WTC11 (cell line): ENCODE measurements at regions not wholly inside any gene's neighbourhood (a gene's known extent, or its start where the extent isn't known, plus 50 kb on each side); places are given as distances from the start of the nearest gene placed in this dataset.

ENCODE experiments used
- ATAC-seq: fragments of 200-7000 bp; cut with Tn5 transposase; 2 replicates; pipeline ENCODE4 v1.10.0; 2021; ENCODE audit warnings: mild to moderate bottlenecking, moderate library complexity
- CTCF ChIA-PET: fragments of 300-600 bp; sonication (Branson Sonifier 250); formaldehyde crosslinking; loops from one replicate; lab custom pipeline; 2021; ENCODE audit warnings: antibody characterized with exemption; lab: Charles Lee
- POLR2A ChIA-PET: fragments of 350-600 bp; sonication (Branson Sonifier 250); formaldehyde crosslinking; loops from one replicate; lab custom pipeline; 2021; ENCODE audit warnings: antibody characterized with exemption; lab: Charles Lee
- DNase-seq: peaks from one replicate; pipeline ENCODE4 v3.0.0; 2021; ENCODE audit warnings: low spot score
- H3K27ac Mint-ChIP-seq: 2 replicates; pipeline ENCODE4 v1.8.0; 2021; ENCODE audit warnings: mixed read lengths
- H3K27me3 Mint-ChIP-seq: 2 replicates; pipeline ENCODE4 v1.8.0; 2021; ENCODE audit warnings: low read depth, mild to moderate bottlenecking, moderate library complexity, mixed read lengths
- H3K36me3 Mint-ChIP-seq: 2 replicates; pipeline ENCODE4 v1.8.0; 2021; ENCODE audit warnings: mixed read lengths
- H3K4me1 Mint-ChIP-seq: 2 replicates; pipeline ENCODE4 v1.8.0; 2022; ENCODE audit warnings: mixed read lengths
- H3K4me3 Mint-ChIP-seq: 2 replicates; pipeline ENCODE4 v1.8.0; 2021; ENCODE audit warnings: mild to moderate bottlenecking, moderate library complexity, mixed read lengths
- H3K9me3 Mint-ChIP-seq: 2 replicates; pipeline ENCODE4 v1.8.0; 2021; ENCODE audit warnings: mixed read lengths
- ARID4B ChIP-seq: sonication (generic); formaldehyde crosslinking; IDR thresholded peaks from 2 replicates; pipeline ENCODE4 v1.8.0; 2023; ENCODE audit warnings: missing genetic modification reagents, mild to moderate bottlenecking, borderline replicate concordance
- FOXK1 ChIP-seq: sonication (generic); formaldehyde crosslinking; IDR thresholded peaks from 2 replicates; pipeline ENCODE4 v1.8.0; 2022; ENCODE audit warnings: mild to moderate bottlenecking, moderate library complexity, missing genetic modification reagents
- NFYB ChIP-seq: sonication (generic); formaldehyde crosslinking; conservative IDR thresholded peaks from 2 replicates; pipeline ENCODE4 v1.8.0; 2022; ENCODE audit warnings: low read depth, missing genetic modification reagents
- NR1H2 ChIP-seq: sonication (generic); formaldehyde crosslinking; IDR thresholded peaks from 2 replicates; pipeline ENCODE4 v1.9.0; 2021; ENCODE audit warnings: mild to moderate bottlenecking, moderate library complexity, missing genetic modification reagents
- NR2C2 ChIP-seq: sonication (generic); formaldehyde crosslinking; IDR thresholded peaks from 2 replicates; pipeline ENCODE4 v1.8.0; 2022; ENCODE audit warnings: mild to moderate bottlenecking, missing genetic modification reagents
- NR3C1 ChIP-seq: sonication (generic); formaldehyde crosslinking; conservative IDR thresholded peaks from 2 replicates; pipeline ENCODE4 v1.8.1; 2023; ENCODE audit warnings: low read depth, mild to moderate bottlenecking, missing genetic modification reagents
- RELA ChIP-seq: sonication (generic); formaldehyde crosslinking; IDR thresholded peaks from 2 replicates; pipeline ENCODE4 v1.8.1; 2022; ENCODE audit warnings: missing genetic modification reagents, mild to moderate bottlenecking, borderline replicate concordance
- SMAD3 ChIP-seq: sonication (generic); formaldehyde crosslinking; IDR thresholded peaks from 2 replicates; pipeline ENCODE4 v1.8.0; 2022; ENCODE audit warnings: missing genetic modification reagents, mild to moderate bottlenecking, borderline replicate concordance
- TCF7 ChIP-seq: sonication (generic); formaldehyde crosslinking; IDR thresholded peaks from 2 replicates; pipeline ENCODE4 v1.8.0; 2022; ENCODE audit warnings: mild to moderate bottlenecking, low read depth, missing genetic modification reagents, moderate library complexity
- TEAD4 ChIP-seq: sonication (generic); formaldehyde crosslinking; IDR thresholded peaks from 2 replicates; pipeline ENCODE4 v1.8.0; 2022; ENCODE audit warnings: mild to moderate bottlenecking, missing genetic modification reagents
- ZNF263 ChIP-seq: sonication (generic); formaldehyde crosslinking; IDR thresholded peaks from 2 replicates; pipeline ENCODE4 v1.8.1; 2022; ENCODE audit warnings: low read depth, mild to moderate bottlenecking, moderate library complexity, missing genetic modification reagents
- ZNF317 ChIP-seq: sonication (generic); formaldehyde crosslinking; IDR thresholded peaks from 2 replicates; pipeline ENCODE4 v1.8.1; 2023; ENCODE audit warnings: low read depth, mild to moderate bottlenecking, moderate library complexity, missing genetic modification reagents, borderline replicate concordance
- ZNF416 ChIP-seq: fragments of 250-450 bp; sonication (Bioruptor Pico); IDR thresholded peaks from 2 replicates; pipeline ENCODE4 v1.9.0; 2021; ENCODE audit warnings: mild to moderate bottlenecking, inconsistent platforms
- ZNF671 ChIP-seq: fragments of 250-450 bp; sonication (Bioruptor Pico); IDR thresholded peaks from 2 replicates; pipeline ENCODE4 v1.8.0; 2021; ENCODE audit warnings: mild to moderate bottlenecking
- TF ChIP-seq, protein P1 (sequence below): fragments of 200-600 bp; IDR thresholded peaks from 2 replicates; pipeline ENCODE4 v1.8.0; 2022; ENCODE audit warnings: antibody characterized with exemption
- TF ChIP-seq, protein P2 (sequence below): fragments of 250-450 bp; sonication (Bioruptor Pico); IDR thresholded peaks from 2 replicates; pipeline ENCODE4 v1.8.0; 2021; ENCODE audit warnings: mild to moderate bottlenecking
- TF ChIP-seq, protein P3 (sequence below): sonication (generic); formaldehyde crosslinking; IDR thresholded peaks from 2 replicates; pipeline ENCODE4 v1.8.1; 2022; ENCODE audit warnings: low read depth, missing genetic modification reagents, borderline replicate concordance
- TF ChIP-seq, protein P4 (sequence below): sonication (generic); formaldehyde crosslinking; IDR thresholded peaks from 2 replicates; pipeline ENCODE4 v1.8.0; 2023; ENCODE audit warnings: mild to moderate bottlenecking, missing genetic modification reagents
- TF ChIP-seq, protein P5 (sequence below): sonication (generic); formaldehyde crosslinking; IDR thresholded peaks from 2 replicates; pipeline ENCODE4 v1.8.1; 2023; ENCODE audit warnings: mild to moderate bottlenecking, missing genetic modification reagents, moderate library complexity
- TF ChIP-seq, protein P6 (sequence below): fragments of 250-450 bp; sonication (Bioruptor Pico); IDR thresholded peaks from 2 replicates; pipeline ENCODE4 v1.9.0; 2021; ENCODE audit warnings: mild to moderate bottlenecking

DNA sequence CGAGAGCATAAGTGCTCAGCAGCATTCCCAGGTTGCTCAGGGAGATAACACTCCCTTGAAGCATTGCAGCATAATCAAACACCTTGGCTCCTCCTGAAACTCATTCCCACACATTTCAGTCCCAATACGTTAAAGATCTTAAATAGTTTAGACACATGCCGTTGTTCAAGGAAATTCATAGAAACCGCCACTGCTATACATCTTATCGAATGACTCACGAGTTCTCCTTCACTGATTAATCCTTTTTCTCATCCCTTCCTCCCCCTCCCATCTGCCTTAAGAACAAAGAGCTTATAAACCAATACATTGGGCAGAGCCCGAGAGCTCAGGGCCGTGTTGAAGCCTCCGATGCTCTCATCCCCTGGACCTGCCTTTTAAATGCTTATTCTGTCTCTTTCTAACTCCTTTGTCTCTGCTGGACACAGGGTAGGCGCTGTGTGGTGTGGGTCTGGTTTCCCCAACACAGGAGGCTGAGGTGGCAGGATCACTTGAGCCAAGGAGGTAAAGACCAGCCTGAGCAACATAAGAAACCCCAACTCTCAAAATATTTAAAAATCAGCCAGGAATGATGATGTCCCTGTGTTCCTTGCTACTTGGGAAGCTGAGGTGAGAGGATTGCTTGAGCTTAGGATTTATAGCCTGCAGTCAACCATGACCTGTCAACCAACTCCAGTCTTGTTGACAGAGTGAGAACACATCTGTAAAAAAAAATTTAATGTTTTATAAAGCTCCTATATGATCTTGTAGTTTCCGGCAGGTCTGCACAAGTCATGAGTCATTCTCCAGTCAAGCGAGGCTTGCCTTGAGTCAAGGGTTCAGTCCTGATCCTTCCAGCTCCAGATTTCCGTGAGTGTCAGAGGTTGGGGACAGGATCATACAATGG lies 394.0 kb upstream of the HSFY2 start (continued):
- TF ChIP-seq ARID4B (CRISPR knock-in tag) (no peak), FOXK1 (CRISPR knock-in tag) (no peak), RELA (no peak), NFYB (no peak), ZNF416 (CRISPR knock-in tag) (no peak), ZNF671 (CRISPR knock-in tag) (no peak)
- TF ChIP-seq, protein P1, sequence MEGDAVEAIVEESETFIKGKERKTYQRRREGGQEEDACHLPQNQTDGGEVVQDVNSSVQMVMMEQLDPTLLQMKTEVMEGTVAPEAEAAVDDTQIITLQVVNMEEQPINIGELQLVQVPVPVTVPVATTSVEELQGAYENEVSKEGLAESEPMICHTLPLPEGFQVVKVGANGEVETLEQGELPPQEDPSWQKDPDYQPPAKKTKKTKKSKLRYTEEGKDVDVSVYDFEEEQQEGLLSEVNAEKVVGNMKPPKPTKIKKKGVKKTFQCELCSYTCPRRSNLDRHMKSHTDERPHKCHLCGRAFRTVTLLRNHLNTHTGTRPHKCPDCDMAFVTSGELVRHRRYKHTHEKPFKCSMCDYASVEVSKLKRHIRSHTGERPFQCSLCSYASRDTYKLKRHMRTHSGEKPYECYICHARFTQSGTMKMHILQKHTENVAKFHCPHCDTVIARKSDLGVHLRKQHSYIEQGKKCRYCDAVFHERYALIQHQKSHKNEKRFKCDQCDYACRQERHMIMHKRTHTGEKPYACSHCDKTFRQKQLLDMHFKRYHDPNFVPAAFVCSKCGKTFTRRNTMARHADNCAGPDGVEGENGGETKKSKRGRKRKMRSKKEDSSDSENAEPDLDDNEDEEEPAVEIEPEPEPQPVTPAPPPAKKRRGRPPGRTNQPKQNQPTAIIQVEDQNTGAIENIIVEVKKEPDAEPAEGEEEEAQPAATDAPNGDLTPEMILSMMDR, result no peak

DNA sequence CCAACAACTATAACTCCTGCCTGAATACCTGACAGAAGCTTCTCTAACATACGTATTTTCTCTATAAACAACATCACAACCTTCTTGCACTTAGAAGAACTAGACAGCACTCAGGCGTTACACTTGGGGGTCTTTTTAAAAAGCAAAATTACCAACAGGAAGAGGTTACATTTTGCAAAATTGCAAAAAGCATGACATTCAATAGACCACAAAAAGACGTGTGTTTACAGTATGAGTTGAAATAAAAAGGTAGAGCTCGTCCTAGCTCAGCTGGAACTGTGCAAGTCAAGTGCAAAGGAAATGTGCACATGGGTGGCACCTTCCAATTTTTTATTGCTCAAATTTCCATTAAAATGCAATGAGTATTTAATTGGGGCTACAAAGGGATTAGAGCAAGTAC lies 375.2 kb upstream of the HSFY2 start:
- Mint-ChIP-seq H3K27me3 (peaks cover 14% of the 10 kb centered on the region), H3K4me3 (no peak overlapping the region), H3K27ac (no peak overlapping the region), H3K9me3 (peaks cover 4% of the 10 kb centered on the region), H3K4me1 (peaks cover 49% of the 10 kb centered on the region), H3K36me3 (peaks cover 5% of the 10 kb centered on the region)
- ChIA-PET POLR2A (no interaction called here), CTCF (no interaction called here)
- DNase-seq (no peak), ATAC-seq (no peak)
- TF ChIP-seq TCF7 (no peak), NR1H2 (CRISPR knock-in tag) (no peak), TEAD4 (CRISPR knock-in tag) (no peak), NFYB (no peak), NR2C2 (no peak), SMAD3 (no peak), ZNF317 (CRISPR knock-in tag) (no peak), ZNF263 (CRISPR knock-in tag) (no peak), NR3C1 (CRISPR knock-in tag) (no peak)
- TF ChIP-seq, protein P2, sequence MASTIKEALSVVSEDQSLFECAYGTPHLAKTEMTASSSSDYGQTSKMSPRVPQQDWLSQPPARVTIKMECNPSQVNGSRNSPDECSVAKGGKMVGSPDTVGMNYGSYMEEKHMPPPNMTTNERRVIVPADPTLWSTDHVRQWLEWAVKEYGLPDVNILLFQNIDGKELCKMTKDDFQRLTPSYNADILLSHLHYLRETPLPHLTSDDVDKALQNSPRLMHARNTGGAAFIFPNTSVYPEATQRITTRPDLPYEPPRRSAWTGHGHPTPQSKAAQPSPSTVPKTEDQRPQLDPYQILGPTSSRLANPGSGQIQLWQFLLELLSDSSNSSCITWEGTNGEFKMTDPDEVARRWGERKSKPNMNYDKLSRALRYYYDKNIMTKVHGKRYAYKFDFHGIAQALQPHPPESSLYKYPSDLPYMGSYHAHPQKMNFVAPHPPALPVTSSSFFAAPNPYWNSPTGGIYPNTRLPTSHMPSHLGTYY (CRISPR knock-in tag), result no peak
- TF ChIP-seq, protein P3, sequence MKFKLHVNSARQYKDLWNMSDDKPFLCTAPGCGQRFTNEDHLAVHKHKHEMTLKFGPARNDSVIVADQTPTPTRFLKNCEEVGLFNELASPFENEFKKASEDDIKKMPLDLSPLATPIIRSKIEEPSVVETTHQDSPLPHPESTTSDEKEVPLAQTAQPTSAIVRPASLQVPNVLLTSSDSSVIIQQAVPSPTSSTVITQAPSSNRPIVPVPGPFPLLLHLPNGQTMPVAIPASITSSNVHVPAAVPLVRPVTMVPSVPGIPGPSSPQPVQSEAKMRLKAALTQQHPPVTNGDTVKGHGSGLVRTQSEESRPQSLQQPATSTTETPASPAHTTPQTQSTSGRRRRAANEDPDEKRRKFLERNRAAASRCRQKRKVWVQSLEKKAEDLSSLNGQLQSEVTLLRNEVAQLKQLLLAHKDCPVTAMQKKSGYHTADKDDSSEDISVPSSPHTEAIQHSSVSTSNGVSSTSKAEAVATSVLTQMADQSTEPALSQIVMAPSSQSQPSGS, result no peak
- TF ChIP-seq, protein P4, sequence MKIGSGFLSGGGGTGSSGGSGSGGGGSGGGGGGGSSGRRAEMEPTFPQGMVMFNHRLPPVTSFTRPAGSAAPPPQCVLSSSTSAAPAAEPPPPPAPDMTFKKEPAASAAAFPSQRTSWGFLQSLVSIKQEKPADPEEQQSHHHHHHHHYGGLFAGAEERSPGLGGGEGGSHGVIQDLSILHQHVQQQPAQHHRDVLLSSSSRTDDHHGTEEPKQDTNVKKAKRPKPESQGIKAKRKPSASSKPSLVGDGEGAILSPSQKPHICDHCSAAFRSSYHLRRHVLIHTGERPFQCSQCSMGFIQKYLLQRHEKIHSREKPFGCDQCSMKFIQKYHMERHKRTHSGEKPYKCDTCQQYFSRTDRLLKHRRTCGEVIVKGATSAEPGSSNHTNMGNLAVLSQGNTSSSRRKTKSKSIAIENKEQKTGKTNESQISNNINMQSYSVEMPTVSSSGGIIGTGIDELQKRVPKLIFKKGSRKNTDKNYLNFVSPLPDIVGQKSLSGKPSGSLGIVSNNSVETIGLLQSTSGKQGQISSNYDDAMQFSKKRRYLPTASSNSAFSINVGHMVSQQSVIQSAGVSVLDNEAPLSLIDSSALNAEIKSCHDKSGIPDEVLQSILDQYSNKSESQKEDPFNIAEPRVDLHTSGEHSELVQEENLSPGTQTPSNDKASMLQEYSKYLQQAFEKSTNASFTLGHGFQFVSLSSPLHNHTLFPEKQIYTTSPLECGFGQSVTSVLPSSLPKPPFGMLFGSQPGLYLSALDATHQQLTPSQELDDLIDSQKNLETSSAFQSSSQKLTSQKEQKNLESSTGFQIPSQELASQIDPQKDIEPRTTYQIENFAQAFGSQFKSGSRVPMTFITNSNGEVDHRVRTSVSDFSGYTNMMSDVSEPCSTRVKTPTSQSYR (CRISPR knock-in tag), result no peak
- TF ChIP-seq, protein P5, sequence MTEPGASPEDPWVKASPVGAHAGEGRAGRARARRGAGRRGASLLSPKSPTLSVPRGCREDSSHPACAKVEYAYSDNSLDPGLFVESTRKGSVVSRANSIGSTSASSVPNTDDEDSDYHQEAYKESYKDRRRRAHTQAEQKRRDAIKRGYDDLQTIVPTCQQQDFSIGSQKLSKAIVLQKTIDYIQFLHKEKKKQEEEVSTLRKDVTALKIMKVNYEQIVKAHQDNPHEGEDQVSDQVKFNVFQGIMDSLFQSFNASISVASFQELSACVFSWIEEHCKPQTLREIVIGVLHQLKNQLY (CRISPR knock-in tag), result no peak
- TF ChIP-seq, protein P6, sequence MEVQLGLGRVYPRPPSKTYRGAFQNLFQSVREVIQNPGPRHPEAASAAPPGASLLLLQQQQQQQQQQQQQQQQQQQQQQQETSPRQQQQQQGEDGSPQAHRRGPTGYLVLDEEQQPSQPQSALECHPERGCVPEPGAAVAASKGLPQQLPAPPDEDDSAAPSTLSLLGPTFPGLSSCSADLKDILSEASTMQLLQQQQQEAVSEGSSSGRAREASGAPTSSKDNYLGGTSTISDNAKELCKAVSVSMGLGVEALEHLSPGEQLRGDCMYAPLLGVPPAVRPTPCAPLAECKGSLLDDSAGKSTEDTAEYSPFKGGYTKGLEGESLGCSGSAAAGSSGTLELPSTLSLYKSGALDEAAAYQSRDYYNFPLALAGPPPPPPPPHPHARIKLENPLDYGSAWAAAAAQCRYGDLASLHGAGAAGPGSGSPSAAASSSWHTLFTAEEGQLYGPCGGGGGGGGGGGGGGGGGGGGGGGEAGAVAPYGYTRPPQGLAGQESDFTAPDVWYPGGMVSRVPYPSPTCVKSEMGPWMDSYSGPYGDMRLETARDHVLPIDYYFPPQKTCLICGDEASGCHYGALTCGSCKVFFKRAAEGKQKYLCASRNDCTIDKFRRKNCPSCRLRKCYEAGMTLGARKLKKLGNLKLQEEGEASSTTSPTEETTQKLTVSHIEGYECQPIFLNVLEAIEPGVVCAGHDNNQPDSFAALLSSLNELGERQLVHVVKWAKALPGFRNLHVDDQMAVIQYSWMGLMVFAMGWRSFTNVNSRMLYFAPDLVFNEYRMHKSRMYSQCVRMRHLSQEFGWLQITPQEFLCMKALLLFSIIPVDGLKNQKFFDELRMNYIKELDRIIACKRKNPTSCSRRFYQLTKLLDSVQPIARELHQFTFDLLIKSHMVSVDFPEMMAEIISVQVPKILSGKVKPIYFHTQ (CRISPR knock-in tag), result no peak
